ENCODE measurements at regions not wholly inside any gene's neighbourhood (a gene's known extent, or its start where the extent isn't known, plus 50 kb on each side); places are given as distances from the start of the nearest gene placed in this dataset.
"Not testable (repeated sequence)": the region's sequence is repeated elsewhere in the genome, so short reads cannot be mapped to it uniquely, and the experiment has no call there.

DNA sequence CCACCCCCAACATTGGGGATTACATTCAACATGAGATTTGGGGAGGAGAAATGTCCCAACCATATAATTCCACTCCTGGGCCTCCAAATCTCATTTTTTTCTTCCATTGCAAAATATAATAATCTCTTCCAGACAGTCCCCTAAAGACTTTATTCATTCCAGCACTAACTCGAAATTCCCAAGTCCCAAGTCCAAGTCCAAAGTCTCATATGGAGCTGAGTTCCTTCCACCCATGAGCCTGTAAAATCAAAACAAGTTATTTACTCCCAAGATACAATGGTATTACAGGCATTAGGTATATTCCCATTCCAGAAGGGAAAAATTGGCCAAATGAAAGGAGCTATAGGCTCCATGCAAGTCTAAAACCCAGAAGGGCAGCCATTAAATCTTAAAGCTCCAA is 56.7 kb downstream of the P2RY1 start:
- DNase-seq (ENCODE audit: low read depth), result no peak

DNA sequence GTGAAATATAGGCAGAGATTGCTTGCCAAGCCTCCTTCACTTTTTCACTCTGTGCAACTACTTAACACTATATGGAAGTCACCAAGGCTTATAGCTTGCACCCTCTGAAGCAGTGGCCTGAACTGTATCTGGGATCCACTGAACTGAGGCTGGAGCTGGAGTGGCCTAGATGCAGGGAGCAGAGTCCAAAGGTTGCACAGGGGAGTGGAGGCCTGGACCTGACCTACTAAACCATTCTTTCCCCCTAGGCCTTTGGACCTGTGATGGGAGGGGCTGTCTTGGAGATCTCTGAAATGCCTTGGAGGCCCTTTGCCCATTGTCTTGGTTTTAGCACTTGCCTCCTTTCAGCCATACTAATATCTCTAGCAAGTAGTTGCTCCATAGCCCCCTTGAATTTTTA is 57.5 kb downstream of the P2RY1 start:
- no peak for DNase-seq (ENCODE audit: low read depth)

DNA sequence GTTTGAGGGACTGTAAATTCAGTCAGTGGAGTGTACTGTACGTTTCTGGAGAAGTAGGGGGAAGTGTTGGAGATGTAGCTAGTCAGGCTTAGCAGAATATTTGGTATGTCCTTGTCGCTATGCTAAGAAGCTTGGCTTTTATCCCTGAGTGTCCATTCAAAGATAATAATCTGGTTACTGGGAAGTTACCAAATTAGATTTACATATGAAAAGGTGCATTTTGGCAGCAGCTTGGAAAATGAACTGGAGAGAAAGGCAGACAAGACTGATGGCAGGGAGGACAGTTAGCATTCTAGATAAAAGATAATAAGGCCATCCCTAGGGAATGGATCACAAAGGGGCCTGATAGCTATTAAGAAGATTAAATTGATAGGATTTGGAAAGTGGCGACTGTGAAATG is 58.7 kb downstream of the P2RY1 start:
- no peak for DNase-seq (ENCODE audit: low read depth)

DNA sequence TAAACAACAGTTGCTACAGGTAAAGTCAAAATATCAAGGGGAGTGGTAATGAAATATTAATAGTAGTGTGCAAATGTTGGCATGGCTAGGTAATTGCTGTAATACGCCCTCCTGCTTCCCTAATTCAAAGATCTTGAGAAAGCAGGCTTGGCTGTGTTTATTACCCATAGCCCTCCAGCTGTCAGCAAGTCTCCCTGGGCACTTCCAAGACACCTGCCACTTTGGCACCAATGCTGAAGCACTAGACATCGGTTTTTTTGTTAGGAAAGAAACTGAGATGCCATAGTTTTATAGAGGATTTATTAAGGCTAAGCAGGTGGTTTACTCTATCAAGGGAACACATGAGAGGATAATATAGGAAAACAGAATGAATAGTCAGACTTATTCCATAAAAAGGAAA is 64.4 kb downstream of the P2RY1 start:
- no peak for DNase-seq (ENCODE audit: low read depth)

DNA sequence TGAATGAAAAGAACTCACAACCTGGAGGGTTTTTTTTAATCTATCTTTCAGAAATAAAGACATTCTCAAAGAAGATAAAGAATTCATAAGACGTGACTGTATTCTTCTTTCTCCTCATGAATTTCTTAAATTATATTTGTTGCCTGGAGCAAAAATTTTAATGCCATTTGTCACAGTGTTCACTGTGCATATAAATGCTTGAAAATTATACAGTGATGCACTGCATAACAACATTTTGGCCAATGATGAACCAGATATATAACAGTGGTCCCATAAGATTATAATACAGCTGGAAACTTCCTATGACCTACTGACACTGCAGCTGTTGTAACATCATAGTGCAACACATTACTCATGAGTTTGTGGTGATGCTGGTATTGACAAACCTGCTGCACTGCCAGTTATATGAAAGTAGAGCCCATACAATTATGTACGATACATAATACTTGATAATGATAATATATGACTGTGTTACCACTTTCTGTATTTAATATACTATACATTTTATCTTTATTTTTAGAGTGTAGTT is 67.3 kb downstream of the P2RY1 start:
- no peak for DNase-seq (ENCODE audit: low read depth)

DNA sequence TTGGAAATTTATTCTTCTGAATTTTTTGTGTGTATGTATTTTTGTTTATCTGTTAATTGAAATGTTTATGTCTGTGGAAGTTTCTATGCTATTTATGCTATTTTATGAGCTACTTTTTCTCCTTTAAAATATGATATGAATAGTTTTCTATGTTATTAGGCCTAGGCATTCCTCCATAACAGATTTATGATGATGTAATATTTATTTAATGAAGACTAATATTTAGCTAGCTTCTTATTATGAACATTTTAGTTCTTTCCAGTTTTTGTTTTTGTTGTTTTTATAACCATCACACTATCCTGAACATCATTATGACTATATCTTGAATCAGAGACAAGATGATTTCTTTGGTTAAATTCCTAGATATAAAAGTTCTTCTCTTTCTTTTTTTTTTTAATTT is 70.7 kb downstream of the P2RY1 start:
- no peak for DNase-seq (ENCODE audit: low read depth)

DNA sequence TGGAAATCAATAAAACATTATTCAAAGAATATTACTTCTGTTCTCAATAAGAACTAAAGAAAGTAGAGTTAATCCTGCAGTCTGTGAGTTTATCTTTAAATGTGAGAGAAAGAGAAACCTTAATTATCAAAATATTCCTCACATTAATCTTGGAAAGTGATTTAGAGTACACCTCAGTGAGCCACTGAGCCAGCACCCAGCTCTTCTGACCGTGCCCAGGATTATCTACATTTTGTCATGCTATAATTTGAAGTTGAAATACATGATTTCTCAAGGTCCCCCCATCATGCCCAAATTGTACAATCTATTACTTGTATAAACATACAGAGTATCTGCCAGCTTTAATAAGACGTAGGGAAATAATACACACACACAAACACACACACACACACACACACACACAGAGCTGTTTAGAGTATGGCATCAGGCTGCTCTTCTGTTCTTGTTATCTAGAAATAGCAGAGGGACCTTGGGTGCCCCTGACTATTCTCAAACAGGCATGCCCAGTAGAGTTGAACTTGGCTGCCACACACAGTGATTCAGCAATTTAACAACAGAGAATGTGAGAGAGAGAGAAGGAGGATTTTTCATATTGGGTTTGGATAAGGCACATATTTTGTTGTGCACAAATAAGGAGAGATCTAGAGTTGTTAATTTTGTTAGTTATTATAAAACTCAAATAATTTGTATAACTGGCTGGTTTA is 74.4 kb downstream of the P2RY1 start:
- peak; percentile 16 for DNase-seq (ENCODE audit: low read depth)

DNA sequence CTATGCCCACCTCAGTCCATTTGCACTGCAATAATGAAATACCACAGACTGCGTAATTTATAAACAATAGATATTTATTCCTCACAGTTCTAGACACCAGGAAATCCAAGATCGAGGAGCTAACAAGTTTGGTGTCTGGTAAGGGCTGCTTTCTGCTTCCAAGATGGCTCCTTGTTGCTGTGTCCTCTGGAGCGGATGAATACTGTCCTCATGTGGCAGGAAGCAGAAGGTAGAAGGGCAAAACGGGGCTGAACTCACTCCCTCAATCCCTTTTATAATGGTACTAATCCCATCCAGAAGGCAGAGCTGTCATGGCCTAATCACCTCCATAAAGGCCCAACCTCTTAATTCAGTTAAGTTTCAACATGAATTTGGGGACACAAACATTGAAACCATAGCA is 75.3 kb downstream of the P2RY1 start:
- DNase-seq (ENCODE audit: low read depth), result no peak

DNA sequence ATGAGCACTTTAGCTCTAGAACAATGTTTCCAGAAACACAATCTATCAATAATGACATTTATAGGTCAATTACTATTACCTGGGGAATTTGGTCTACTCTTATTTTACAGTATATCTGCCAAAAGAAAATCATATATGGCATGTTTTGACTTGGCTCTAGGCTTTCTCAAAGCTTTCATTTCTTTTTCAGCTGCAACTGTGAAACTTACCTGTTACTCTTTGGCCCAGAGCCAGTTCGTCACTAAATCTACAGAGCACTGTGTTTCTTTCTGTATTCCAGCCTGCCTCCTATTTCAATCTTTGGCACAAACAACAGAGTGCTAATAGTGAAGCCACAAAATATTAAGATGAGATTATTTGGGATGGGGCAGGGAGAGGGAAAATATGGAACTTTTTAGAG is 76.0 kb downstream of the P2RY1 start:
- DNase-seq (ENCODE audit: low read depth), result no peak

DNA sequence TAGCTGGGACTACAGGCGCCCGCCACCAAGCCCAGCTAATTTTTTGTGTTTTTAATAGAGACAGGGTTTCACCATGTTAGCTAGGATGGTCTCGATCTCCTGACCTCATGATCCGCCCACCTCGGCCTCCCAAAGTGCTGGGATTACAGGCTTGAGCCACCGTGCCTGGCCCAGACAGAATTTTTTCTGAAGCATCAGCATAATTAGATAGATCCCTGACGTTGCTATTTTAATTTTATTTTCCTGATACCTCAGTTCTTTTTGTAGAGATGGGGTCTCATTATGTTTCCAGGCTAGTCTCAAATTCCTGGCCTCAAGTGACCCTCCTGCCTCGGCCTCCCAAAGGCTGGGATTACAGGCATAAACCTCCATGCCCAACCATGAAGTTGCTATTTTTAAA is 79.8 kb downstream of the P2RY1 start:
- not testable (repeated sequence) for DNase-seq (ENCODE audit: low read depth)

DNA sequence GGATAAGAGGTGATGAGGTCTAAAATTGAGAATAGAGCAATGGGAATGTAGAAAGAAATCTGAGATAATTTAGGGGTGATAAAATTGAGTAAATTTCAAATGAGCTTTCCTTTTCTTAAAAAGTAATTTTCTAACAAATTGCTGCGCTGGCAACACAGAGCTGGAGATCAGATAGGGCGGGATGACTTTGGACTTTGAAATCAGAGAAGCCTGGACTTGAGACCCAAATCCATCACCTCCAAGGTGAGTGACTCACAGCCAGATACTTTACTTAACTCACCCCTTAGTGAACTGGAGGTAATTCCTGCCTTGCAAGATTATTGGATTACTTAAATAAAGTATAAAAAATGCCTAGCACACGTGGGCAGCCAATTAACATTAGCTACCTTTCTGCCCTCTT is 80.8 kb downstream of the P2RY1 start:
- DNase-seq (ENCODE audit: low read depth), result no peak

DNA sequence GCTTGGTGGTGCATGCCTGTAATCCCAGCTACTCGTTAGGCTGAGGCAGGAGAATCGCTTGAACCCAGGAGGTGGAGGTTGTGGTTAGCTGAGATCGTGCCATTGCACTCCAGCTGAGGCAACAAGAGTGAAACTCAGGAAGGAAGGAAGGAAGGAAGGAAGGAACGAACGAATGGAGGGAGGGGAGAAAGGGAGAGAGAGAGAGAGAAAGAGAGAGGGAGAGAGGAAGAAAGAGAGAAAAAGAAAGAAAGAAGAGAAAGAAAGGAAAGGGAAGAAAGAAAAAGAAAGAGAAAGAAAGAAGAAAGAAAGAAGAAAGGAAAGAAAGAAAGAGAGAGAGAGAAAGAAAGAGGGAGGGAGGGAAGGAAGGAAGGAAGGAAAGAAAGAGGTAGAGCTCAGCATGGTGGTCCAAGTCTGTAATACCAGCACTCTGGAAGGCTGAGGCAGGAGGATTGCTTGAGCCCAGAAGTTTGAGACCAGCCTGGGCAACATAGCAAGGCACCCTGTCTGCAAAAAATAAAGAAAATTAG is 81.9 kb downstream of the P2RY1 start:
- DNase-seq (ENCODE audit: low read depth), result no peak

DNA sequence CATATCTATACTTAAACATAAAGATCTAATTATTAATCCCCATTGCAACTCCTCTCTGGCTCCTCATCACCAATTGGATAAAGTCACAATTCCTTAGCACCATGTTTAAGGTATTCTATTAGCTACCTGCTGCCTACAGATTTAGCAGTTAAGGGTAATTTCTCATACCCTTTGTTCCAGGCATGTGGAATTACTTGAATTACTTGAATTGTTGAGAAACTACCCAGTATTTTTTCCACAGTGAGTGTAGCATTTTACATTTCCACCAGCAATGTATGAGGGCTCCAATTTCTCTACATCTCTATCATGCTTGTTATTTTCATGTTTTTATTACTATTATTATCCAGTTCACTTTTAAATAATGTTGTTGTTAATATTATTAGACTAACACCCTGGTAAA is 86.4 kb downstream of the P2RY1 start:
- DNase-seq (ENCODE audit: low read depth), result no peak

DNA sequence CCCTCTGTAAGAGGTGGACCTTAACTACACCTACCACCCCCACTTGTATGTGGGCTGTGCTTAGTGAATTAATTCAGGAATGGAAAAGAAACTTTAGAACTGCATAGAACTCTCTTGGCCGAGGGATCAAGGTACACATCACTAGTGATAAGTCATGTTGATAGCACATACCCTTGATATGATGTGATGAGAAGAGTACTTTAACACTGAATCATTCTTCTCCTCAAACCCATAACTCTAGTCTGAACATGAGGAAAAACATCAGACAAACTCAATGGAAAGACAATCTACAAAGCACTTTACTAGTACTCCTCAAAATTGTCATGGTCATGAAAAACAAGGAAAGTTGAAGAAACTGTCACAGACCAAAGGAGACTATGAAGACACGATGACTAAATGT is 87.6 kb downstream of the P2RY1 start:
- no peak for DNase-seq (ENCODE audit: low read depth)

DNA sequence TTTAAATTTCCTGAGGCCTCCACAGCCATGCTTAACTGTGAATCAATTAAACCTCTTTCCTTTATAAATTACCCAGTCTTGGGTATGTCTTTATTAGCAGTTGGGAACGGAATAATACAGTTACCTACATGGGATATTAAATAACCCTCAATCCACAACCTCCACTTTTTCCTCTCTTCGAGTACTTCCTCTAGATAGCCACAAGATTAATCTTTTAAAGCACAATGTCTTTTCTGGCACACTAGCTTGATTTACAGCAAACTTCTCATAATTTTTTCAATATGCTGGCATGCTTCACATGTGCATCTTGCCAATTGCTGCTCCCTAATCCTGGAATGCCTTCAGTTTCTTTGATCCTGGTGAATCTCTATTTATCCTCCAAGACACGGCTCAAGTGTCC is 92.2 kb downstream of the P2RY1 start:
- DNase-seq (ENCODE audit: low read depth), result no peak

DNA sequence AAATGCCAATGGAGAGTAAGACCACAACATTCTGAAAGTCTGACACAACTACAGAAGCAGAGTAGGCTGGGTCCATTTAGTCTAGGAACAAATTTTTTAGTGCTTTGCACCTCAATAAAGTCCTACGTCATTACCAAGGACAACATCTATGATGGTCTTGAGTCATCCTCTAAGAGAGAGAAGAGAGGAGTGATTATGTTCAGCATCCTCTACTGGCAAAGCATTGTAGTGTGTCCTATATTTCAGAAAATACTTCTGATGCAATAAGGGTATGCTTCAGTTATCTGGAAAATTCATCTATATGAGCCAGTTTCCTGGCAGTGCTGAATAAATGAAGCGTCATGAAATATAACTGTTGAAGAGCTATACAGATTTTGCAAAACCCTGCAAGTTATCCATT is 95.6 kb downstream of the P2RY1 start:
- DNase-seq (ENCODE audit: low read depth), result no peak

DNA sequence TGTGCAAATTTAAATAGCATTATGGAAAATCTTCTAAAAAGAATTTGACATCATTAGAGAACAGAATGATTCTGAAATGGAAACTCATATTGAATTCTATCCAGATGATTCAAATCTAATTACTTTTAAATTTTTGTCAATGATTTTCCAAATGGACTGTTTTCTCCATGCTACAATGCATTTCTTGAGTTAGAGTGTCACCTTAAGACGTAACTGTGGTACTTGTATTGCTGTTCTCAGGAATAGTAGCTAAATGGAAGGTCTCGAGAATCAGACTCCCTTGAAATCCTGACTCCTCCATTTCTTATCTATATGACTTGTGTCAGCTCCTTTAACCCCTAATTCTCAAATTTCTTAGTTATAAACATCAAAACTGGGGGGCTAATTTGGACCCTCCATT is 102.3 kb downstream of the P2RY1 start:
- DNase-seq (ENCODE audit: low read depth), result no peak

DNA sequence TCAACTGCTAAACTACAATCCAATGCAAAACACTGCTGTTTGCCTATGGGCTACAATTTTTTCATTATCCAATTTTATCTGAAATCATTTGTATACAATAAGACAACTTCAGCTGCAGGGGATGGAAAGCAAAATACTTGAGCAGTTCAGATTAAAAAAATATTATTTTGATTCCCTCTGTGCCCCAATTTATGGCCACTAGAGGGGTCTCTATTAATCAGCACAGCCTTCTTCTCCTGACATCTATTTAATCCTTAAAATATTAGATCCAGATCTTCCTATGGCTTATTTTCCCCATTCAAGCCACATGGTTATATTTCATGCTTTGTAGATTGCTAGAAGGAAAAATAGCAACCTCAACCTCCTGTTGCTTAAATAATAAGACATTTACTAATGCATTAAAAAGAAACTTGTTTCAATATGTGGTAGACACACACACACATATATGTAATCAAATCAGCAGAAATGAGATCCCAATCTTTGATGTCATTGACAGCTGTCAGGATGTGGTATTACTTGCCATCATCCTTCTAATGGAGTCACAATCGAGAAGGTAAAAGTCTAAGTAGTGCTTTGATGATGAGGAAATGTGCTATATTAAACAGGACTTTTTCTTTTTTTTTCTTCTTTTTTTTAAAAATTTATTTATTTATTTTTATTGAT is 104.2 kb downstream of the P2RY1 start:
- no peak for DNase-seq (ENCODE audit: low read depth)

DNA sequence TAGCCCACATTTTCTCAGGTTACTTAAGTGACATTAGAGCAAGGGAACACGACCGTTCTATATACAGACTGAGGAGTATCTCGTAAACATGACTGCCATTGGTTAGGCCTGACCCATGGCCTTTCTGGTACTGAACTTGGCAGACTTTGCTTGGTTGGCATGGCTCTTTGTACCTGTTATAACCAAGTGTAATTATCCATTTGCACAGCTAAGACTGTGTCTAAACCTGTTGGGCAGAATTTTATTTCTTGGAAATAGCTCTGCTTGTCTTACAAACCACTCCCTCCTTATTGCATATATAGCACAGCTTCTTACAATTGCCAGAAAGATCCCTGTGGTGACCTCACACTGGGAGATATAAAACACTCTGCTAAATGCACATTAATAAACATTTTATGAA is 106.9 kb downstream of the P2RY1 start:
- no peak for DNase-seq (ENCODE audit: low read depth)

DNA sequence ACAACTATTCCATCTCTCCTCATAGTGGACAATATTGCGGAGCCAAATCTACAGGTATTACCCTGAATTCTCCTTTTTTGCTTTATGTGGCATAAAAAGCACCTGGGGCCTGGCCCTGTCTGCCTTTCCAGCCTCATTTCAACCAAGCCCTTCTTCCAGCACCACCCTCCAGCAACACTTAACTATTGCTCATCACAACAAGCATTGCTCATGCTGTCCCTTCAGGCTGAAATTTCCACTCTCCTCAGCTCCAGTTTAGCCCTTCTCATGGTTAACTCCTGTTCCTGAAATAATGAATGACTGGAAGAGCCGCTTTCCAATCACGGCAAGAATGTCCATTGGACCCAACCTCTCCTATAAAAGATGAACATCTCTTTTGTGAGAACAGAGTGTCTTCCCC is 107.4 kb downstream of the P2RY1 start:
- DNase-seq (ENCODE audit: low read depth), result no peak

DNA sequence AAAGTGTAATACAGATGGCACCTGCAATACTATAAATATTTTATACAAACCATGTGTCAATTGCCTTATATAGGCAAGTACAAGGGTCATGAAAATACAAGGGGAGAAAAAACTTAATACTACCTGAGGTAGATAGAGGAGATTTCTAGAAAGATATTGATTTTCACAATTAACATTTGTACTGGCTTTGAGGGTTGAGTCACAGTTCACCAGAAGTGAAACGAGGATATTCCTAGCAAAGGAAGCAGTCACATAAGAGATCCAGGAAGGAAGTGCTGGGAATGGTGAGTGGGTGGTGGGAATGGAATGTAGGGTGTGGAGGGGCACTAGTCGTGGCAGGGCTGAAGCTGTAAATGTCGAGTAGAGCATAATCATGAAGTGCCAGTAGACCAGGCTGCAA is 108.7 kb downstream of the P2RY1 start:
- no peak for DNase-seq (ENCODE audit: low read depth)

DNA sequence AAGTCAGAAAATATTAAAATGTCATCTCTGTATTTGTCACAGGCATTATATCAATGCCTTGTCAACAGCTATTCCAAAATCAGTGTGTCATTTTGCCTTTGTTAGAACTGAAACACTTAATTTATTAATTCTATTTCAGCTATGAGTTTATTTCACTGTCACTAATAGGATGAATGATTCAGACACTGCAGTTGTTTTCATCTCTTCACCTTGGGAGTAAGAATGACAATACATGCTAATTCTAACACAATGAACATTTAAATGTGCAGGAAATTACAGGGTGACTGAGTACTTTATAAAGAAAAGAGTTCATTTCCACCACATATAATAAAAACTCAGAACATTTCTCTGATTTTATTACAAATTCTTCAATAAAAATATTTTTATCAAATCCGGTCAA is 109.7 kb downstream of the P2RY1 start:
- no peak for DNase-seq (ENCODE audit: low read depth)

DNA sequence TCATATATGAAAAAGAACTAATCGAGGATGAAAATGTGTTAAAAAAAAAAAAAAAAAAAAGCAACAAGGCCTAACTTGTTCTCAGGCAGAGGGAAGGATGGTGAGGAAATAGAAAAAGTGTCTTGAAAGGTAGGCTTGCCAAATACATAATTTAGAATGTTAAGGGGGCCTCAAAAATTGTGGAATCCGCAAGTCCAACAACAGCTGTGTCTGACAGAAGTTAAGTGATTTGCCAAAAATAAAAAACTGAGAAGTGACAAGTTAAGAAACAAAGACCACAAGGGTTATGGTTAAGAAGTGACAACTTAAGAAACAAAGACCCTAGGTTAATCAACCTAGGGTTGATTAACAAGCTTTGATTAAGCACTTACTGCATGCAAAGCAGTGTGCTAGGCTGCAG is 110.6 kb downstream of the P2RY1 start:
- DNase-seq (ENCODE audit: low read depth), result no peak

DNA sequence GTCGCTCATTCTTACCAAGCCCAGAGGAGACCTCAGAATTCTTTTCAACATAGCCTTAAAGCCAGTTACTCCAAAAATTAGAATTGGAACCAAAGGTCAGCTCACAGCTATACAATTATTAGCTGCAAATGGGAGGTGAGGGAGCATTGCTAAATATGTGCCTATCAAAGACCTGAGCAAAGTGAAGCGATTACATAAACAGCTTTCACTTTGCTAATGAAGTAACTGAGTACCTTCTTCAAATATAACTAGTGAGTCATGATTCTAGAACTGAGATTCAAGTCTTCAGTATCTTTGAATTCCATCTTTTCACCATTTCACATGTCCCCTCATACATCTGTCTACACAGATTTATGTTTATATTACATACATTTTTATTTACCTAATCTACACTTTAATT is 122.6 kb downstream of the P2RY1 start:
- DNase-seq (ENCODE audit: low read depth), result no peak
